CD8-positive, alpha-beta memory T cell (primary cell): ENCODE measurements at regions not wholly inside any gene's neighbourhood (a gene's known extent, or its start where the extent isn't known, plus 50 kb on each side); places are given as distances from the start of the nearest gene placed in this dataset.

ENCODE experiments used
- CTCF ChIA-PET: fragments of 350-600 bp; sonication (Branson Sonifier 250); formaldehyde crosslinking; loops from one replicate; lab custom pipeline; 2021; ENCODE audit warnings: antibody characterized with exemption; lab: Charles Lee
- POLR2A ChIA-PET: fragments of 350-600 bp; sonication (Branson Sonifier 250); formaldehyde crosslinking; loops from one replicate; lab custom pipeline; 2021; ENCODE audit warnings: antibody characterized with exemption; lab: Charles Lee
- DNase-seq, 5 donors: peaks; one replicate each; pipeline versions ENCODE4 v3.0.0 to v3.0.0-alpha.2; 2020 to 2022; ENCODE audit warnings: mixed read lengths in 1 of 5
- H3K27ac ChIP-seq: one replicate; pipeline ENCODE4 v1.7.0; 2013; ENCODE audit warnings: low read depth, mild to moderate bottlenecking, low read length, moderate library complexity
- H3K27me3 ChIP-seq: 2 replicates; pipeline ENCODE4 v1.7.0; 2013; ENCODE audit warnings: low read length, mild to moderate bottlenecking; ENCODE audit not compliant: insufficient read depth, poor library complexity, severe bottlenecking
- H3K36me3 ChIP-seq: 2 replicates; pipeline ENCODE4 v1.7.0; 2013; ENCODE audit warnings: mild to moderate bottlenecking, low read length, moderate library complexity; ENCODE audit not compliant: insufficient read depth
- H3K4me1 ChIP-seq: 2 replicates; pipeline ENCODE4 v1.7.0; 2013; ENCODE audit warnings: mild to moderate bottlenecking, low read length, moderate library complexity; ENCODE audit not compliant: insufficient read depth
- H3K4me3 ChIP-seq: 2 replicates; pipeline ENCODE4 v1.7.0; 2013; ENCODE audit warnings: mild to moderate bottlenecking, low read length
- H3K9me3 ChIP-seq: 2 replicates; pipeline ENCODE4 v1.7.0; 2013; ENCODE audit warnings: mild to moderate bottlenecking, low read length
- H3K27ac Mint-ChIP-seq, 8 donors: one replicate each; pipeline ENCODE4 v1.8.0; 2020 to 2021; ENCODE audit warnings: mixed read lengths in 8 of 8, mild to moderate bottlenecking in 6 of 8, inconsistent platforms in 3 of 8, moderate library complexity in 3 of 8
- H3K27me3 Mint-ChIP-seq, 2 donors: one replicate each; pipeline ENCODE4 v1.8.0; 2020 to 2021; ENCODE audit warnings: mixed read lengths in 2 of 2, mild to moderate bottlenecking in 1 of 2, moderate library complexity in 1 of 2
- H3K36me3 Mint-ChIP-seq, 3 donors: one replicate each; pipeline ENCODE4 v1.8.0; 2020 to 2021; ENCODE audit warnings: mixed read lengths in 3 of 3, inconsistent platforms in 1 of 3, mild to moderate bottlenecking in 1 of 3
- H3K4me1 Mint-ChIP-seq, 3 donors: one replicate each; pipeline ENCODE4 v1.8.0; 2020 to 2021; ENCODE audit warnings: mixed read lengths in 3 of 3, inconsistent platforms in 1 of 3, mild to moderate bottlenecking in 1 of 3
- H3K4me3 Mint-ChIP-seq, 7 donors: one replicate each; pipeline ENCODE4 v1.8.0; 2020 to 2021; ENCODE audit warnings: mixed read lengths in 7 of 7, mild to moderate bottlenecking in 6 of 7, moderate library complexity in 4 of 7, inconsistent platforms in 2 of 7
- H3K9me3 Mint-ChIP-seq, 5 donors: one replicate each; pipeline ENCODE4 v1.8.0; 2020 to 2022; ENCODE audit warnings: mixed read lengths in 5 of 5, mild to moderate bottlenecking in 3 of 5, moderate library complexity in 2 of 5, inconsistent platforms in 1 of 5

DNA sequence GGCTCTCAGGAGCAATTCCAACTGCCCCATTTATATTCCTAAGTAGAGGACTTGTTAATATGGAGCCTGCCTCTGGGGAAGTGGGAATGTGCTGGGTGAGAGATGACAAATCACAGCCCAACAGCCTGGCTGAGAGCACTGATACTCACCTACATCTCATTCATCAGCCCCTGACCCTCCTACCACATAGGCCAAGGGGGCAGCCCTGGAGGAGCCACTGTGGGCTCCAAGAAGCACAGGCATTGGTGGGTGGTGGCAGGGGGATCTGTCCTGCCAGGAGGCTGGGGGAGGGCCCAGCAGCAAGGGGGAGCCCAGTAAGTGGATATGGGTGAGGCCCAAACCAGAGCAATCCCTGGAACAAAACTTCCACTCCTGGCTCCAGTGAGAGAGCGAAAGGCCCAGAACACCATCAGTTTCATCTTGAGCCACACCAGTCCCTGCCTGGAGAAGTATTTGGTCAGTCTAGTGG lies 79.7 kb downstream of the BUD13 start:
- H3K9me3 Mint-ChIP-seq: no peaks in the 10 kb centered on the region
- H3K36me3 ChIP-seq: no peaks in the 10 kb centered on the region

DNA sequence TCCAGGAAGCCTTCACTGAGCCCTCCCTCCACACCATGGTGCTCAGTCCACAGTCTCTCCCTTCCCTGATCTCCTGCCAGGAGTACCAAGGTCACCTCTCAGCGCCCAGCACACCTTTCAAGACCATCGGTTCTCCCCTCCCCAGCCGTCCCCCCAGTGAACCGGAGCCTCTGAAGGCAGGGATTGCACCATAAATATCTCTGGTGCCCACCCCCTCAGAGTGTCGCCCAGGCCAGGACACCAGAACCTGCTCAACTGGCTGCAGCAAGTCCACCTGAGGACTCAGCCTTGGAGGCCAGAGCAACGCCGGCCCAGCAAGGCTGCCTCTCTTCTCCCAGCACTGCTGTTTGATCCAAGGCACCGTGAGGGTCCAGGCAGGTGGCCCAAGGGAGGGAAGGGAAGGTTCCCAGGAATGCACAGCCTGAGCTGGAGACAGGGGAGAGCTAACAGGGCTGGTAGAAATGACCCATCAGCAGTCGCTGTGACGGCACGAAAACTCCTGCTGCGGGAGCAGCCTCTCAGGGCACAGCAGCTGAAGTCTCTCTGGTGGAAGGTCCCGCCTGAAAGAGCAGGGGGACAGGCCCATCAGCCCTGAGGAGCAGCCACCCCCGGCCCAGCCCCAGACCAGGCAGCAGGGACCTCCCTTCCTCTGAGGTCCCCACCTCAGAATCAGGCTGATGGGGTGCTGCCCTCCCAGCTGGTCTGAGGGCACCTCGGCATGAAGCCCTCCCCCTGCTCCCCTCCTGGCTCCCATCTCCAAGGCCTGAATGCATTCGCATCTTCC lies 80.3 kb downstream of the BUD13 start:
- CTCF ChIA-PET: interaction anchor here (1.3 to 2.2 kb wide), 6 partner anchors 9 to 1369 kb away, joined by 3 to 12 read pairs (median 6); no protein-coding TSS in a partner anchor
- no peaks in the 10 kb centered on the region for H3K36me3 ChIP-seq
- peaks cover 3% of the 10 kb centered on the region for H3K27me3 ChIP-seq
- no peak overlapping the region for H3K4me3 ChIP-seq
- Mint-ChIP-seq H3K4me1 (peaks cover 0 to 4% (median 0%) of the 10 kb centered on the region in 3 donors), H3K27me3 (peaks cover 4 to 15% of the 10 kb centered on the region in 2 donors), H3K4me3 (no peak overlapping the region), H3K9me3 (no peaks in the 10 kb centered on the region), H3K36me3 (no peaks in the 10 kb centered on the region), H3K27ac (no peak overlapping the region)
- no peaks in the 10 kb centered on the region for H3K4me1 ChIP-seq
- DNase-seq: no peak
- no peaks in the 10 kb centered on the region for H3K9me3 ChIP-seq
- no peak overlapping the region for H3K27ac ChIP-seq
- POLR2A ChIA-PET: no interaction called here

More for the DNA sequence above, 79.7 kb downstream of the BUD13 start:
- peaks cover 0 to 4% (median 0%) of the 10 kb centered on the region in 3 donors for H3K4me1 Mint-ChIP-seq
- Histone ChIP-seq H3K4me3 (no peak overlapping the region), H3K27ac (no peak overlapping the region), H3K9me3 (no peaks in the 10 kb centered on the region), H3K4me1 (no peaks in the 10 kb centered on the region), H3K27me3 (peaks cover 8% of the 10 kb centered on the region)
- POLR2A ChIA-PET: no interaction called here
- no peaks in the 10 kb centered on the region for H3K36me3 Mint-ChIP-seq
- DNase-seq: no peak
- no peak overlapping the region for H3K27ac Mint-ChIP-seq
- H3K4me3 Mint-ChIP-seq: no peak overlapping the region
- H3K27me3 Mint-ChIP-seq: peaks cover 5 to 13% of the 10 kb centered on the region in 2 donors
- CTCF ChIA-PET: interaction anchor here (1.9 kb wide), 1 partner anchor 10 kb away, joined by 7 read pairs; no protein-coding TSS in a partner anchor

GRCh38 chr11:116691771-116692177 lies 81.0 kb downstream of the BUD13 start:
- peak; percentile 21 to 64 (median 34) for DNase-seq
- ChIA-PET POLR2A (no interaction called here), CTCF (interaction anchor here (0.6 to 2.2 kb wide), 7 partner anchors 9 to 1368 kb away, joined by 3 to 12 read pairs (median 4); no protein-coding TSS in a partner anchor)
- Histone ChIP-seq H3K9me3 (no peaks in the 10 kb centered on the region), H3K27me3 (peaks cover 3% of the 10 kb centered on the region), H3K36me3 (no peaks in the 10 kb centered on the region), H3K27ac (no peak overlapping the region), H3K4me3 (no peak overlapping the region), H3K4me1 (no peaks in the 10 kb centered on the region)
- Mint-ChIP-seq H3K4me3 (no peak overlapping the region), H3K36me3 (no peaks in the 10 kb centered on the region), H3K9me3 (no peaks in the 10 kb centered on the region), H3K27me3 (peaks cover 5 to 20% of the 10 kb centered on the region in 2 donors), H3K4me1 (peaks cover 0 to 4% (median 0%) of the 10 kb centered on the region in 3 donors), H3K27ac (peak overlapping the region in 1 of 8 donors; percentile 19)

GRCh38 chr11:116690611-116691010 lies 82.2 kb downstream of the BUD13 start:
- Mint-ChIP-seq H3K4me1 (peaks cover 0 to 4% (median 0%) of the 10 kb centered on the region in 3 donors), H3K36me3 (no peaks in the 10 kb centered on the region), H3K4me3 (no peak overlapping the region), H3K27ac (no peak overlapping the region), H3K9me3 (no peaks in the 10 kb centered on the region), H3K27me3 (peaks cover 5 to 23% of the 10 kb centered on the region in 2 donors)
- H3K27me3 ChIP-seq: peaks cover 3% of the 10 kb centered on the region
- ChIA-PET CTCF (interaction anchor here (1.3 to 2.2 kb wide), 4 partner anchors 10 to 24 kb away, joined by 3 to 12 read pairs (median 6); no protein-coding TSS in a partner anchor), POLR2A (no interaction called here)
- H3K4me1 ChIP-seq: no peaks in the 10 kb centered on the region
- H3K36me3 ChIP-seq: no peaks in the 10 kb centered on the region
- no peak overlapping the region for H3K4me3 ChIP-seq
- H3K27ac ChIP-seq: no peak overlapping the region
- no peak for DNase-seq
- no peaks in the 10 kb centered on the region for H3K9me3 ChIP-seq

- no peak overlapping the region for H3K4me3 ChIP-seq
- H3K4me3 Mint-ChIP-seq: no peak overlapping the region
- DNase-seq: no peak
- no peaks in the 10 kb centered on the region for H3K9me3 Mint-ChIP-seq
- H3K4me1 Mint-ChIP-seq: peaks cover 0 to 4% (median 0%) of the 10 kb centered on the region in 3 donors
- peak overlapping the region in 1 of 8 donors; percentile 44 for H3K27ac Mint-ChIP-seq
- H3K4me1 ChIP-seq: no peaks in the 10 kb centered on the region
- ChIA-PET CTCF (no interaction called here), POLR2A (no interaction called here)
- peaks cover 3% of the 10 kb centered on the region for H3K27me3 ChIP-seq
- H3K27ac ChIP-seq: no peak overlapping the region
- H3K36me3 ChIP-seq: no peaks in the 10 kb centered on the region
- no peaks in the 10 kb centered on the region for H3K36me3 Mint-ChIP-seq
- no peaks in the 10 kb centered on the region for H3K9me3 ChIP-seq
- H3K27me3 Mint-ChIP-seq: peaks cover 4 to 16% of the 10 kb centered on the region in 2 donors
Measured at GRCh38 chr11:116689413-116690127, 83.2 kb downstream of the BUD13 start.

DNA sequence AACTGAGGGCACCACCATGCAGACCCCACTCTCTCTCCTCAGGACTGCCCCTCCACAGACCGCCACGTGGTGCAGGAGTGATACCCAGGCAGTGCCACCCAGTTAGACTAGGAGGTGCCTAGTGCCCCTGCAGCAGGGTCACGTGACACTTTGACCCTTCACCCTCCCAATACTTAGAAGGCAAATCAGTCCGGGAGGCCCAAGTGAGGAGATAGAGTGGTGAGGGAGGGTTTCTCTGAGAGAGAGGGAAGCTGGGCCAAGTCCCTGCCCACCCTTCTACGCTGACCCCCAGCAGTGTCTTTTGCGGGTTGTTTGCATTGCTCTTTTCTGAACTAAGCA lies 84.6 kb downstream of the BUD13 start:
- ChIA-PET POLR2A (no interaction called here), CTCF (no interaction called here)
- peaks cover 3% of the 10 kb centered on the region for H3K27me3 ChIP-seq
- Mint-ChIP-seq H3K9me3 (peaks cover 0 to 4% (median 3%) of the 10 kb centered on the region in 5 donors), H3K36me3 (no peaks in the 10 kb centered on the region), H3K4me3 (no peak overlapping the region), H3K27me3 (peaks cover 9 to 25% of the 10 kb centered on the region in 2 donors), H3K4me1 (peaks cover 0 to 4% (median 0%) of the 10 kb centered on the region in 3 donors), H3K27ac (no peak overlapping the region)
- no peak for DNase-seq
- no peaks in the 10 kb centered on the region for H3K36me3 ChIP-seq
- no peaks in the 10 kb centered on the region for H3K4me1 ChIP-seq
- no peak overlapping the region for H3K27ac ChIP-seq
- H3K4me3 ChIP-seq: no peak overlapping the region
- H3K9me3 ChIP-seq: no peaks in the 10 kb centered on the region

- H3K4me1 ChIP-seq: no peaks in the 10 kb centered on the region
- peaks cover 9 to 28% of the 10 kb centered on the region in 2 donors for H3K27me3 Mint-ChIP-seq
- no peak overlapping the region for H3K27ac Mint-ChIP-seq
- CTCF ChIA-PET: no interaction called here
- POLR2A ChIA-PET: no interaction called here
- no peaks in the 10 kb centered on the region for H3K36me3 Mint-ChIP-seq
- peaks cover 0 to 4% (median 0%) of the 10 kb centered on the region in 3 donors for H3K4me1 Mint-ChIP-seq
- H3K27me3 ChIP-seq: peaks cover 3% of the 10 kb centered on the region
- H3K9me3 Mint-ChIP-seq: peaks cover 0 to 5% (median 3%) of the 10 kb centered on the region in 5 donors
- DNase-seq: no peak
- H3K27ac ChIP-seq: no peak overlapping the region
- no peak overlapping the region for H3K4me3 Mint-ChIP-seq
- no peaks in the 10 kb centered on the region for H3K36me3 ChIP-seq
- no peak overlapping the region for H3K4me3 ChIP-seq
- no peaks in the 10 kb centered on the region for H3K9me3 ChIP-seq
Measured at GRCh38 chr11:116687458-116688201, 85.2 kb downstream of the BUD13 start.
